ENCODE measurements at regions not wholly inside any gene's neighbourhood (a gene's known extent, or its start where the extent isn't known, plus 50 kb on each side); places are given as distances from the start of the nearest gene placed in this dataset.

DNA sequence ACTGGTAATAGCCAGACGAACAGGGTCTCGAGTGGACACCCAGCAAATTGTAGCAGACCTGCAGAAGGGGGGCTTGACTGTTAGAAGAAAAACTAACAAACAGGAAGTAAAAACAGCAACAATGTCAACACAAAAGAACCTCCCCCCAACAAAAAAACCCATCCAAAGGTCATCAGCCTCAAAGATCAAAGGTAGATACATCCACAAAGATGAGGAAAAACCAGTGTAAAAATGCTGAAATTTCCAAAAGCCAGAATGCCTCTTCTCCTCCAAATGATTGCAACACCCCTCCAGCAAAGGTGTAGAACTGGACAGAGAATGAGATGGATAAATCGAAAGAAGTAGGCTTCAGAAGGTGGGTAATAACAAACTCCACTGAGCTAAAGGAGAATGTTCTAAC is 313.0 kb upstream of the TEX13C start:
- TF ChIP-seq ZFX (IDR thresholded peaks at IDR 0.05) (no peak), CTCF (IDR thresholded peaks at IDR 0.05 in 2 of 3, conservative IDR thresholded peaks at IDR 0.05 in 1 of 3; ENCODE audit: borderline replicate concordance in 1 of 3, insufficient read depth in 1 of 3, low read depth in 2 of 3, low read length in 2 of 3) (no peak), POLR2A (IDR thresholded peaks at IDR 0.05; ENCODE audit: borderline replicate concordance, extremely low read depth, insufficient read depth, insufficient read length) (no peak), EZH2phosphoT487 (IDR thresholded peaks at IDR 0.05; ENCODE audit: borderline replicate concordance) (no peak)

Measured in HCT116 (cell line).